NT2/D1 (cell line): ENCODE measurements at regions not wholly inside any gene's neighbourhood (a gene's known extent, or its start where the extent isn't known, plus 50 kb on each side); places are given as distances from the start of the nearest gene placed in this dataset.

Experiments used
- DNase-seq: peaks from one replicate; pipeline ENCODE4 v3.0.0-alpha.2; 2011; ENCODE audit warnings: low read depth, low spot score
- H3K27me3 ChIP-seq: 2 replicates; pipeline ENCODE4 v1.6.0; 2011; ENCODE audit warnings: mild to moderate bottlenecking; ENCODE audit not compliant: insufficient read length, insufficient read depth
- H3K36me3 ChIP-seq: 2 replicates; pipeline ENCODE4 v1.6.1; 2011; ENCODE audit warnings: mild to moderate bottlenecking, low read length, mixed read lengths; ENCODE audit not compliant: insufficient read depth, insufficient read length
- H3K4me1 ChIP-seq: 2 replicates; pipeline ENCODE4 v1.5.1; 2011; ENCODE audit not compliant: insufficient read depth, insufficient read length
- H3K4me3 ChIP-seq: 2 replicates; pipeline ENCODE4 v1.5.1; 2011; ENCODE audit warnings: low read depth; ENCODE audit not compliant: insufficient read length
- H3K9ac ChIP-seq: 2 replicates; pipeline ENCODE4 v1.6.0; 2011; ENCODE audit warnings: low read depth; ENCODE audit not compliant: insufficient read length
- H3K9me3 ChIP-seq: 2 replicates; pipeline ENCODE4 v1.5.1; 2011; ENCODE audit warnings: mild to moderate bottlenecking, low read length; ENCODE audit not compliant: insufficient read depth
- SUZ12 ChIP-seq: IDR thresholded peaks from 2 replicates; pipeline ENCODE4 v1.6.1; 2011; ENCODE audit not compliant: insufficient read length, insufficient read depth; ENCODE audit errors: extremely low read depth
- YY1 ChIP-seq: IDR thresholded peaks from 2 replicates; pipeline ENCODE4 v1.6.1; 2011; ENCODE audit not compliant: insufficient read length, insufficient read depth
- ZNF274 ChIP-seq: IDR thresholded peaks from 2 replicates; pipeline ENCODE4 v1.6.1; 2011; ENCODE audit warnings: mild to moderate bottlenecking, low read depth, low read length

DNA sequence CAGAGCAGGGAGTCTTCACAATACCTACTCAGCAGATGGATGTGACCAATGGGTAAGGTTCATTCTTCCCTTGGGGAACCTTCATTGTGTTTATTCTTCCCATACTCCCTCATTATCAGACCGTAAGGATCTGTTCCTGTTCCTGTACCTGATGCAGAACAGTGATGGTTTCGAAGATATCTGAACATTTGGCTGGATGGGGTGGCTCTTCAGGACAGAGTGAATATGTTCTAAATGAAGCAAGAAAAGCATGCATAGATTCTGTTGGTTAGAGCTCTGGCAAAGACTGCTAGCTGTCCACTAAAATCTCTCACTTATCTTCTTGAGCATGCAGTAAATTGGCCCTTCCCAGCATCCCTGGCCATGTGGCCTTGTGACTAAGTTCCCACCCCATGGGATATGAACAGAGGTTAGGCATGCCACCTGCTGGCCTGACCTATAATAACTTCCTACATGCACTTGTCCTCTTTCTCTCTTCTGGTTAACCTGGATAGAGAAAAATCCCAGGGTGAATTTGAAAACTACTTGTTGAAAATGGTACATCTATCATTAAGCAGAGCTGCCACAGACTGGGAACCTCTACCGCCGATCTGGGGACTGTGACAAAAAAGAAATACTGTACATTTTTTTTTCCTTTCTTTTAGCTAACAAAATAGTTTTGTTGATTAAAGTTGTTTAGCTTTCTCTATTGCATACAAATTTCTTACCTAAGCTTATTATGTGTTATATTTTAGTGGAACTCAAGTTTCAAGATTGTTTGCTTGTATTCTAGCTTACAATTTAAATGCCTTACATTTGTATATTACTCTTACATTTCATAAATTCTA, 60.0 kb upstream of the BANK1 start:
- Histone ChIP-seq H3K4me1 (no peaks in the 10 kb centered on the region), H3K36me3 (no peaks in the 10 kb centered on the region), H3K9me3 (no peaks in the 10 kb centered on the region), H3K4me3 (no peak overlapping the region), H3K9ac (no peak overlapping the region), H3K27me3 (no peaks in the 10 kb centered on the region)
- peak; percentile 33 for DNase-seq
- TF ChIP-seq SUZ12: no peak
- no peak for TF ChIP-seq ZNF274
- TF ChIP-seq YY1: no peak

DNA sequence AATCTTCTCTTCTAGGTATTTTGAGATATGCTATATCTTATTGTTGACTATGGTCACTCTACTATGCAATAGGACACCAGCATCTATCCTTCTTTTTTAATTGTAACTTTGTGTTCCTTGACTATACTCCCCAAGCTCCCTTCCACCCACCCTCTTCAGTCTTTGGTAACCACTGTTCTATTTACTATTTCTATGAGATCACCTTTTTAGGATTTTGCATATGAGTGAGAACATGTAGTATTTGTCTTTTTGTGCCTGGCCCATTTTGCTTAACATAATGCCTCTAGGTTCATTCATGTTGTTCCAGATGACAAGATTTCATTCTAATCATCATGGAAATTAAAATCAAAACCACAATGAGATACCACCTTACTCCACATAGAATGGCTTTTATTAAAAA, 63.3 kb upstream of the BANK1 start:
- TF ChIP-seq YY1 (no peak), SUZ12 (no peak), ZNF274 (no peak)
- Histone ChIP-seq H3K36me3 (no peaks in the 10 kb centered on the region), H3K4me3 (no peak overlapping the region), H3K4me1 (no peaks in the 10 kb centered on the region), H3K9ac (no peak overlapping the region), H3K27me3 (no peaks in the 10 kb centered on the region), H3K9me3 (no peaks in the 10 kb centered on the region)
- DNase-seq: no peak

DNA sequence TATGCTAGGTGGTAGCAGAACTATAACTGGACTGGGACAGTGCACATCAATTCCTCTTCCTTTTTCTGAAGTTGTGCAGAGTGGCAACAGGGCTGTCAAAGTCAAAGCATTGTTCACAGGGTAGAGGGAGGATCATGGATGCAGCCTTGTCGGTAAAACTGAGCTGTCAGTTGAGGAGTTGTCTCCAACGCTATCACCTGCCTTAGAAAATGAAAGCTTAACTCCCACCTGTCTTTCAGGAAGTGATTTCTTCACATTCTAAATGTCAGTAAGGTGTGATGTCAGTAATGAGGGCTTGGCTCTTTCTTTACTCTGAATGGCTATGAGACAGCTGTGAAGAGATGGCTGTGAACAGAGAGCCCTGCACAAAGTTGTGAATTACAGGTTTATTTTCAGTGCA, 66.4 kb upstream of the BANK1 start:
- H3K4me3 ChIP-seq: no peak overlapping the region

DNA sequence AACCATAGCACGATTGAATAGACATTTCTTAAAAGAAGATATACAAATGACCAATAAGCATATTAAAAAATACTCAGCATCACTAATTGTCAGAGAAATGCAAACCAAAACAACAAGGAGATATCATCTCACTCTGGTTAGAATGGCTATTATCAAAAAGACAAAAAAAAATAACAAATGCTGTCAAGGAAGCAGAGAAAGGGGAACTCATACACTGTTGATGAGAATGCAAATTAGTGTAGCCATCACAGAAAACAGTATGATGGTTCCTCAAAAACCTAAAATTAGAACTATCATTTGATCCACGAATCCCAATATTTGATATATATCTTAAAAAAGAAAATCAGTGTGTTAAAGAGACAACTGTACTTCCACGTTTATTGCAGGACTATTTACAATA, 71.7 kb upstream of the BANK1 start:
- Histone ChIP-seq H3K9me3 (no peaks in the 10 kb centered on the region), H3K27me3 (no peaks in the 10 kb centered on the region), H3K36me3 (no peaks in the 10 kb centered on the region), H3K9ac (no peak overlapping the region), H3K4me1 (no peaks in the 10 kb centered on the region), H3K4me3 (no peak overlapping the region)
- DNase-seq: no peak
- TF ChIP-seq SUZ12 (no peak), YY1 (no peak), ZNF274 (no peak)

More for the DNA sequence above, 66.4 kb upstream of the BANK1 start:
- H3K9ac ChIP-seq: no peak overlapping the region
- H3K4me1 ChIP-seq: no peaks in the 10 kb centered on the region
- no peaks in the 10 kb centered on the region for H3K9me3 ChIP-seq
- H3K27me3 ChIP-seq: no peaks in the 10 kb centered on the region
- TF ChIP-seq SUZ12 (no peak), ZNF274 (no peak), YY1 (no peak)
- H3K36me3 ChIP-seq: no peaks in the 10 kb centered on the region
- DNase-seq: no peak

DNA sequence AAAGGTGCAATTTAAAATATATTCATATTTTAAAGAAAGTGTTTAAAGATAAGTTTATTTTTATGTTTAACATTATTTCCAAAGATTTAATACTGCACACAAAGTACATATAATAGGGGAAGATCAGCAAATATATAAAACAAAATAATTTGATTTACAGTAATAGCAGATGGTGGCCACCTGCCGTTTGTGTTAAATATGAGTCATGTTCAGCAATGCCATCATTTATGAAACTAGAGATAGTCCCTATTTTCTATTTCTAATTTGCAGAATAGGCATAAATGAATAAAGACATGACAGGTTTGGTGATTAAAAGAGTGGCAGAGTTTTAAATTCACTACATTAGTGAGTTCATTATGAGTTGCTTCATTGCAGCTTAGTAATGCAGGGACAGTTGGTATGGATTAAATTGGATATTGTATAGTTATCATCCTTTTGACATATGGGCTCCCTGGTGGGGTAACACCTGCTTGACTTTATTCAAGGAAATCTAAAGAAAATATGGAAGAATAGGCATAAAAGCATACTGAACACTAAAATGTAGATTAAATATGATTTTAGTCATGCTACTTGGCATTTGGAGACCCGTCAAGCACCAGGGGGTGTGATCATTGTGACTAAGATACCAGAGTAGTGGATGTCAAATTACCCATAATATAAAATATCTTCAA, 78.8 kb upstream of the BANK1 start:
- Histone ChIP-seq H3K4me3 (no peak overlapping the region), H3K9ac (no peak overlapping the region), H3K4me1 (no peaks in the 10 kb centered on the region), H3K9me3 (peaks cover 3% of the 10 kb centered on the region; the same call in 1 of the 2 replicates), H3K36me3 (no peaks in the 10 kb centered on the region), H3K27me3 (no peaks in the 10 kb centered on the region)
- TF ChIP-seq YY1: no peak
- no peak for TF ChIP-seq SUZ12
- no peak for TF ChIP-seq ZNF274
- DNase-seq: no peak

DNA sequence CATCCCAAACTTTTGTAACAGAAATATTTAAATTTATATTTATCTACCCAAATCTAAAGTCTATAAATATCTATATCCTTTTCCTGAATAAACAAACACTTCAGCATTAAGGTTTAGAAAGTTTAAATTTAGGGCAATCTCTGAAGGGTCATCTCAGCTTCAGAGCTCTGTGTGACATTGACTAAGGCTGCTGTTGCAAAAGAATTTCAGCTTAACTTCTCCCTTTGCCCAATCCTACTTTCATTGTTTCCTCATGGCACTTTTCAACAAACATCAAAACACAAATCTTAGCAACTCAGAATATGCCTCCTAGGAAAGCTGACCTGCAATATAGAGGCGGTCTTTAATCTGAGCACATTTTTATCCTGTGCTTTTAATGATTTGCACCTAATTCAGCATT, 79.7 kb upstream of the BANK1 start:
- no peaks in the 10 kb centered on the region for H3K27me3 ChIP-seq
- no peak for TF ChIP-seq YY1
- TF ChIP-seq SUZ12: no peak
- TF ChIP-seq ZNF274: no peak
- H3K4me3 ChIP-seq: no peak overlapping the region
- no peaks in the 10 kb centered on the region for H3K36me3 ChIP-seq
- DNase-seq: no peak
- H3K9ac ChIP-seq: no peak overlapping the region
- H3K9me3 ChIP-seq: peaks cover 7% of the 10 kb centered on the region; the same call in 1 of the 2 replicates
- H3K4me1 ChIP-seq: no peaks in the 10 kb centered on the region

DNA sequence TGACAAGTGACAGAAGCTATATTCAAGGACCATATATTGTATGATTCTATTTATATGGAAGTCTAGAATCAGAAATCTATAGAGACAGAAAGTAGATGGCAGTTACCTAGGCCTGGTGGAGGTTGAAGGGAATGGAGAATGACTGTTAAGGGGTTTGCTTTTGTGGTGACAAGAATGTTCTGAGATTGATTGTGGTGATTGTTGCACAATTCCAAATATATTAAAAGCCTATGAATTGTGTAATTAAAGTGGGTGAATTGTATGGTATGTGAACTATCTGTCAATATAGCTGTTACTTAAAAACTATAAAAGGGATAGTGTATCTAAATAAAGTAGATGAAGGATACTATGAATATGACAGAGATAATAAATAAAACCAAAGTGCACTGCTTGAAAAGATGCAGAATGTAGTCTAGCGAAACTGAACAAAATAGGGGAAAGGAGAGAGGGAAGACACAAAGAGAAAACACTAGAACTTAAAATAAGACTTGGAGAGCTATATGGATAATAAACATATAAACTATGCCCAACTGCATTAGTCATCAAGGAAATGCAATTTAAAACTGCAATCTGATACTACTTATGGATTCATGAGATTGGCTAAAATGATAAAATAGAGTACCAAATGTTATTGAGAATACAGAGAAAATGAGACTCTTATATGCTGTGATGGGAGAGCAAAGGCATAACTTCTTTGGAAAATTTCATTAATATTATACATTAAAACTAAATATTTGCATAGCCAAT, 82.1 kb upstream of the BANK1 start:
- Histone ChIP-seq H3K9me3 (peaks cover 7% of the 10 kb centered on the region; the same call in 1 of the 2 replicates), H3K9ac (no peak overlapping the region), H3K27me3 (no peaks in the 10 kb centered on the region), H3K36me3 (no peaks in the 10 kb centered on the region), H3K4me3 (no peak overlapping the region), H3K4me1 (no peaks in the 10 kb centered on the region)
- DNase-seq: no peak
- TF ChIP-seq YY1: no peak
- TF ChIP-seq ZNF274: no peak
- TF ChIP-seq SUZ12: no peak
